Esophagus squamous epithelium (tissue), 4 donors: ENCODE measurements at regions not wholly inside any gene's neighbourhood (a gene's known extent, or its start where the extent isn't known, plus 50 kb on each side); places are given as distances from the start of the nearest gene placed in this dataset.

Experiments used
- CTCF ChIP-seq, 6 experiments: fragments of 450-650 bp in 4 of 6; fragments of 200-600 bp in 2 of 6; sonication (generic) in 2 of 6; IDR thresholded peaks; one replicate each; pipeline ENCODE4 v1.5.1; 2016 to 2019; ENCODE audit warnings: antibody characterized with exemption in 6 of 6, mild to moderate bottlenecking in 4 of 6, moderate library complexity in 4 of 6
- POLR2A ChIP-seq, 4 donors: fragments of 450-650 bp; IDR thresholded peaks; one replicate each; pipeline ENCODE4 v1.6.1; 2017; ENCODE audit warnings: antibody characterized with exemption in 4 of 4, mild to moderate bottlenecking in 4 of 4, moderate library complexity in 3 of 4

- TF ChIP-seq CTCF (IDR thresholded peaks at IDR 0.05), result no peak
- no peak for TF ChIP-seq POLR2A (IDR thresholded peaks at IDR 0.05)
These were observed 146.5 kb upstream of the EDNRB start for GRCh38 chr13:78065141-78065540.
